Ishikawa (cell line): ENCODE measurements at regions not wholly inside any gene's neighbourhood (a gene's known extent, or its start where the extent isn't known, plus 50 kb on each side); places are given as distances from the start of the nearest gene placed in this dataset.

Experiments
- CREB1 ChIP-seq: IDR thresholded peaks from 2 replicates; pipeline ENCODE4 v1.6.1; 2012; ENCODE audit warnings: low read depth
- RAD21 ChIP-seq: IDR thresholded peaks from 2 replicates; pipeline ENCODE4 v1.6.1; 2012; ENCODE audit warnings: low read depth

DNA sequence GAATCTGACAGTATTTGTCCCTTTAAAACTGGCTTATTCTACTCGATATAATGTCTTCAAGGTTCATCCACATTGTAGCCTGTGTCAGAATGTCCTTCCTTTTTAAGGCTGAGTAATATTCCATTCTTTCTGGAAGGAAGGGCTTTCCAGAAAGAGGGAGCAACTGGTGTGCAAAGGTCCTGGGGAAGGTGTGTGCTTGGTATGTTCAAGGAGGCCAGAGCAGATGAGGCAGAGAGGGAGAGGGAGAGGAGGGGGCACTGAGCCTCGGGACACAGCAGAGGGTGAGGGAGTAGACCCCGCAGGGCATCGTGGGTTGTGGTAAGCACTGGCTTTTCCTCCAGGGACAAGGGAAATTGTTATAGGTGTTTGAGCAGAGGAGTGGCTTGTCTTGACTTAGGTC, 90.9 kb upstream of the NCOR2 start:
- no peak for TF ChIP-seq CREB1
- TF ChIP-seq RAD21, result no peak
